Gastrocnemius medialis (tissue), 4 donors: ENCODE measurements at regions not wholly inside any gene's neighbourhood (a gene's known extent, or its start where the extent isn't known, plus 50 kb on each side); places are given as distances from the start of the nearest gene placed in this dataset.

Source experiments
- CTCF ChIP-seq, 5 experiments: fragments of 450-650 bp in 3 of 5; fragments of 200-600 bp in 2 of 5; sonication (generic) in 2 of 5; IDR thresholded peaks in 4 of 5; conservative IDR thresholded peaks in 1 of 5; 1 replicate in 4 of 5; 2 replicates in 1 of 5; pipeline ENCODE4 v1.5.1; 2016 to 2019; ENCODE audit warnings: antibody characterized with exemption in 5 of 5, mild to moderate bottlenecking in 3 of 5, moderate library complexity in 3 of 5
- POLR2A ChIP-seq, 2 donors: fragments of 450-650 bp; IDR thresholded peaks; one replicate each; pipeline ENCODE4 v1.6.1; 2017; ENCODE audit warnings: antibody characterized with exemption in 2 of 2, mild to moderate bottlenecking in 2 of 2, moderate library complexity in 2 of 2

GRCh38 chr6:92568541-92568940, 850.8 kb downstream of the EPHA7 start:
- no peak for TF ChIP-seq CTCF (IDR thresholded peaks at IDR 0.05 in 4 of 5, conservative IDR thresholded peaks at IDR 0.05 in 1 of 5)
- no peak for TF ChIP-seq POLR2A (IDR thresholded peaks at IDR 0.05)
